Omental fat pad (tissue), 3 donors: ENCODE measurements at regions not wholly inside any gene's neighbourhood (a gene's known extent, or its start where the extent isn't known, plus 50 kb on each side); places are given as distances from the start of the nearest gene placed in this dataset.

Experiments
- ATAC-seq: fragments of 150-250 bp; one replicate; pipeline ENCODE4 v1.9.1; 2016; ENCODE audit warnings: mild to moderate bottlenecking, moderate library complexity; ENCODE audit not compliant: low FRiP score
- DNase-seq: peaks from one replicate; pipeline ENCODE4 v3.0.0-alpha.2; 2019; ENCODE audit warnings: low spot score
- TF ChIP-seq, protein P1 (sequence below), 3 donors: fragments of 450-650 bp; IDR thresholded peaks; one replicate each; pipeline ENCODE4 v1.5.1; 2016 to 2017; ENCODE audit warnings: antibody characterized with exemption in 3 of 3, mild to moderate bottlenecking in 3 of 3, moderate library complexity in 2 of 3

DNA sequence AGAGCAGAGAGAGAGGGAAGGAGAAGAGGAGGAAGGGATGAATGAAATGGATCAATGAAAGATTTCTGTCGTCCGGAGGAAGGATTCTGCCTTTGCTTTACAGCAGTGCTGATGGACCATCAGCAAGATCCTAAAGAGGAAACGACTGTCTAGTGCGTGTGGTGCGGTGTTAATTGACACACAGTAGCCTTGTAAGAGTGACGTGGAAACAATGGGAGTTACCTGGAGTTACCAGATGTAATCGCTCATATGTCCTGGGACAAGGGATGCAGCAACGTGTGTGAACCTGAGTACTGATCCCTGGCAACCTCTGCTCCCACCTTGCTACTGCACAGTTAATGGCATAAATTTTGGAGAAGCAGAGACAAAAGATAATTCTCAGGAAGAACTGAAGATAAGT is 62.6 kb upstream of the TPRG1 start:
- ATAC-seq (no peak), DNase-seq (no peak)
- TF ChIP-seq, protein P1, sequence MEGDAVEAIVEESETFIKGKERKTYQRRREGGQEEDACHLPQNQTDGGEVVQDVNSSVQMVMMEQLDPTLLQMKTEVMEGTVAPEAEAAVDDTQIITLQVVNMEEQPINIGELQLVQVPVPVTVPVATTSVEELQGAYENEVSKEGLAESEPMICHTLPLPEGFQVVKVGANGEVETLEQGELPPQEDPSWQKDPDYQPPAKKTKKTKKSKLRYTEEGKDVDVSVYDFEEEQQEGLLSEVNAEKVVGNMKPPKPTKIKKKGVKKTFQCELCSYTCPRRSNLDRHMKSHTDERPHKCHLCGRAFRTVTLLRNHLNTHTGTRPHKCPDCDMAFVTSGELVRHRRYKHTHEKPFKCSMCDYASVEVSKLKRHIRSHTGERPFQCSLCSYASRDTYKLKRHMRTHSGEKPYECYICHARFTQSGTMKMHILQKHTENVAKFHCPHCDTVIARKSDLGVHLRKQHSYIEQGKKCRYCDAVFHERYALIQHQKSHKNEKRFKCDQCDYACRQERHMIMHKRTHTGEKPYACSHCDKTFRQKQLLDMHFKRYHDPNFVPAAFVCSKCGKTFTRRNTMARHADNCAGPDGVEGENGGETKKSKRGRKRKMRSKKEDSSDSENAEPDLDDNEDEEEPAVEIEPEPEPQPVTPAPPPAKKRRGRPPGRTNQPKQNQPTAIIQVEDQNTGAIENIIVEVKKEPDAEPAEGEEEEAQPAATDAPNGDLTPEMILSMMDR (IDR thresholded peaks at IDR 0.05) = no peak

DNA sequence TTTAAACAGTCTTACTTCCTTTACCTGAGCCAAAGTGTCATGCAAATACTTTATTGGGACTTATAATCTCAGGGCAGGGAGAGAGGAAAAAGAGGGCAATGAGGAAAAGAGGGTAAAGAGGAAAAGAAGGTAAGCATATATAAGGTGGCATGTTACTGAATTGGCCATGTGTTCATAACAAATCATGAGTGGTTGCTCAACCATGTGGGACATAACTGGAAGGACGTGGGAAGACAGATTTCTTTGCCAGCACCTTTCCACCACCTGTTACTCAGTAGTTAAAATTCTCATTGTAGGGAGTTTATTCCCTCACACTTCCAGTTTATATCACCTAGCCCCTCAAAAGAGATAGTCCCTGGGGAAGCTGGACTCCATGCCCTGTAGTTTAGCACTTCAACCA is 54.7 kb upstream of the TPRG1 start:
- TF ChIP-seq, protein P1 (IDR thresholded peaks at IDR 0.05) = no peak
- ATAC-seq (no peak), DNase-seq (no peak)

DNA sequence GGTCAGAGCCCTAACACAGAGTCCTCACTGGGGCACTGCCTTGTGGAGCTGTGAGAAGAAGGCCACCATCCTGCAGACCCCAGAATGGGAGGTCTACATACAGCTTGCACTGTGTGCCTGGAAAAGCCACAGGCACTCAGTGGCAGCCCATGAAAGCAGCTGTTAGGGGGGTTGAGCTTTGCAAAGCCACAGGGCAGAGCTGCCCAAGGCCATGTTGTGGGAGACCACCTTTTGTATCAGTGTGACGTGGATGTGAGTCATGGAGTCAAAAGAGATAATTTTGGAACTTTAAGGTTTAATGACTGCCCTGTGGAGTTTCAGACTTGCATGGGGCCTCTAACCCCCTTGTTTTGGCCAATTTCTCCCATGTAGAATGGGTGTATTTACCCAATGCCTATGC is 52.9 kb upstream of the TPRG1 start:
- TF ChIP-seq, protein P1 (IDR thresholded peaks at IDR 0.05) = no peak
- DNase-seq (no peak), ATAC-seq (no peak)

DNA sequence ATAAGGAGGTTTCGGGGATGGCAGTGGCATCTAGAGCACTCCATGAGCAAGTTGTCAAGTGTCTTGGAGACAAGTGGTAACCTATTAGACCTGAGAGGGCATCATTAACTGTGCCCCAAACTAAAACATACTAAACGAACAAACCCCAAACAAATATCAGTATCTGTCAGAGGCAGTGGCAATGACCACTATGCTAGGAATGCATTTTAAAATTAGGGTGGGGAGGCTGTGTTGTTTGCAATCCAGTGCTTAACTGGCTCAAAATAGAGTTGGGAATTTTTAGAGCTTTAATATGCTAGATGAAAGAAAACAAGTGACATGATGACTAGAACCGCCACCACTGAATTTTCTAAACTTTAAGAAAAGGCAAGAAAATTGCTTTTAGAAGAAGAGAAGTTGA is 51.8 kb upstream of the TPRG1 start:
- ATAC-seq = no peak
- TF ChIP-seq, protein P1 (IDR thresholded peaks at IDR 0.05) = no peak
- no peak for DNase-seq

DNA sequence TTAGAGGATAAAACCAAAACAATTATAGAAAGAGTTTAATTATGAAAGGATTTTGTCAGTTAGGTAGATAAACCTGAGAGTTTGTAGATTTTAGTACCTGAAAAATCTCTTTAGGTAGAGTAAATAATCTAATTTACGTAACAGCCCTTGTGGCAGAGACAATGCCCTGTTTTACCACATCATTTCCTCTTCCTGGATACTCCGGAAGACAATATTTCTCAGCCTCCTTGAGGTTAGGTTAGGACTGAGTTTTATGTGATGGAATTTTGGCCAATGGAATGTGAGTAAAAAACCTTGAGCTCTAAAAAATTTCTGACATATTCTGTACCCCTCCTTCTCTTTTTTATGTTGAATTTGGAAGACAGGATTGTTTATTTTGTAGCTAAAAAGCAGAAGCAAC is 50.7 kb upstream of the TPRG1 start:
- TF ChIP-seq, protein P1 (IDR thresholded peaks at IDR 0.05) = no peak
- no peak for ATAC-seq
- no peak for DNase-seq
